Brain pericyte (primary cell): ENCODE measurements at regions not wholly inside any gene's neighbourhood (a gene's known extent, or its start where the extent isn't known, plus 50 kb on each side); places are given as distances from the start of the nearest gene placed in this dataset.

Experiments
- DNase-seq: peaks from one replicate; pipeline ENCODE4 v3.0.0-alpha.2; 2012; ENCODE audit warnings: low read depth, low spot score

GRCh38 chr13:107482688-107483087, 732.6 kb downstream of the LIG4 start:
- DNase-seq: no peak

- no peak for DNase-seq
These were observed 735.2 kb downstream of the LIG4 start for GRCh38 chr13:107480130-107480529.

- no peak for DNase-seq
These were observed 737.5 kb downstream of the LIG4 start for GRCh38 chr13:107477772-107478379.

- no peak for DNase-seq
These were observed 739.4 kb downstream of the LIG4 start for GRCh38 chr13:107475753-107476453.

DNA sequence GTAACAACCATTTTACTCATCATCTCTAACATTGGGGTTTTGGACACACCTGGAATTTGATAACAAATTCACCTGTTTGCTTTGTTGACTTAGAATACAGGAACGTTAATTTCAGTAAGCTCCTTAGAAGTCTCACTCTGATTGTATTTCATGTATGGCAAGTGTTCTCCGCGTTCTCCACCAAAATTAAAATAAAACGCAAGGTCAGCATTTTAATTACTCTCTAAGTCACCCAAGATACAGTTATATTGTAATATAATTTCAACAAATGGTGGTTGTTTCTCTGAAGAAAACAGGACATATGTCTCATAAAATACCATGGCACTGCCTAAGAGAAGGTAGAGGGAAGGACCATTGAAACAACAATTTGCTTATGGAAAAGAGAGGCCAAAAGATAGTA, 742.1 kb downstream of the LIG4 start:
- DNase-seq: no peak

- DNase-seq: no peak
These were observed 748.8 kb downstream of the LIG4 start for GRCh38 chr13:107466326-107467099.

DNA sequence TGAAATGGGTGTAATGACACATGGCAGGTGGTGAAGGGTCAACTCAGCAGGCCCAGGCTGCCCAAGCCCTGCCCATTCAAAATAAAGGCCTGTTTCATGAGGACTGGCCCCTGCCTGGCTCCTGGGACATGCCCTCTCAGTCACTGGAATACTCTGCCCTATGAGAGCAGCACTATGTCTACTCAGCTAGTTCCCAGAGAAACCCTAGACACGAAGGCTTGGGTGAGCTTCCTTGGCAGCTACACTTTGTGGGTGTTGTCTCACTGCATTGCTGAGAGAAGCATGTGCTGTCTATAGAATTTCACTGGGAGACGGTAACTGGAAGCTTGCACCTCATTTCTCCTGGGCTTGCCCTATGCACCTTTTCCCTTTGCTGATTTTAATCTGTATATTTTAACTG, 752.8 kb downstream of the LIG4 start:
- no peak for DNase-seq

DNA sequence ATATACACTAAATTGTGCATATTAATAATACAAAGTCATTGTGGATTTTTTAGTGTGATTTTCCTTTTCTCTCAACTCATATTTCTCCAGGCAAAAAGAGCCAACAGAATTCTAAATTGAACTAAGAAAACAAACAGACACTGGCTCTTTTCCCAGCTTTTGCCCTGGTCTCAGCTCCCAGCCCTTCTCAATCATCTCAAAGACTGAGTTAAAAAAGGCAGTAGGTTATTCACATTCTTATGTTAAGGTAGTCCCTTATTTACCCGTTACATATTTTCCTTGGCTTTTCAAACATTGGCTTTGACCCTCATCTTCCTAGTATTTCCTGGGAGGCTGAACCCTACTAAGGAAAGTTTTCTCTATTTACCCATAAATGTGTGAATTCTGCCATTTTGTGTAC, 753.6 kb downstream of the LIG4 start:
- DNase-seq: no peak

GRCh38 chr13:107459430-107459829, 755.9 kb downstream of the LIG4 start:
- no peak for DNase-seq

DNA sequence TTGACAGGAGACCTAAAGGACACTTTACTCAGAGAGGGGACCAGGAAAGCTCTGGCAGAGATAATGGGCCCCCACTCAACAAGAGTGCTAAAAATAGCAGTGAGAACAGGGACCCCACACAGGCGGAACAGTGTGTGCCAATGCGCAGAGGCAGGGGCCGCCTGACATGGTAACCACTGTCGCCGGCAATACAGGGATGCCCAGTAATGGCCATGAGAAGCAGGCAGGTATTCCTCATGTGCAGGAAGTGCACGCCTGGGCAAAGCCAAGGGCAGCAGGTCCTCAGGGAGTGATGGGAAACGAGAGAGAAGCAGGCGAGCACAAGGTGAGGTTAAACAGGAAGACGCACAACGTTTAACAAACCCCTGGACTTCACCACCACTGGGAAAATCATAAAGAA, 757.1 kb downstream of the LIG4 start:
- no peak for DNase-seq

- no peak for DNase-seq
These were observed 757.6 kb downstream of the LIG4 start for GRCh38 chr13:107457686-107458085.

DNA sequence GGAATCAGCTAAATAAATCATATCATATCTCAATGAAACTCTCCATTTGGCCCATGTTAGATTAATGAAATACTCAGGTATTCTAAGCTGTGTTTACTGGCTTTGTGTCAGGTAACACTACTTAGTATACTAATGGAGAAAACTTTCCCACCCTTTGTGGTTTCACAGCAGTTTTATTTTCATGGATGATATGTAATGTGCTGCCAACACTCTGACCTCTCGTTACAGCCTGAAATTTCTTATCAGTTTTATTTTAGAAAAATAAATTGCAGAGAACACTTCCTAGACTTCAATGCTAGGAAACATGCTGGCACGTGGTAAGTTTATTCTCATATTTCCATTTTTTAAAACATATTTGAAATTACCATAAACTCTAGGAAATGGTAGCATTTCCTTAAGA, 758.9 kb downstream of the LIG4 start:
- DNase-seq: no peak

GRCh38 chr13:107452833-107453232, 762.5 kb downstream of the LIG4 start:
- no peak for DNase-seq

- DNase-seq: peak; percentile 86
These were observed 764.4 kb downstream of the LIG4 start for GRCh38 chr13:107450931-107451330.

DNA sequence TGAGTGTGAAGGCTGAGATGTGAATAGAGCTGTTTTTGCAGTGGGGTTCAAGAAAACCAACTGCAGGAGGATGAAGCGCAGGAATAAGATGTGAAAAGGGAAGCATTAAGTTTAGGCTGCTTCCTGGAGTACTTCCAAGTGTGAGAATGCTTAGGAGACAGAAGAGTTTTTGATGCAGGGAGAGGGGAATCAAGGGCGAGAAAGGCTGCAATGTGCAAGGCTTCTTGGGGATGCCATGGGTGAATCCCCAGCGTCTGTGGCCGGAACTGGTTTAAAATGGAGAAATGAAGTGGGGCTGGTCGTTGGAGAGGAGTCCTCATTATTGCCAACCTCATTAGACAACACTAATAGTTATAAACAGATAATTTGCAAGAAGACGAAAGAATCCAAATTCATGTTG, 764.9 kb downstream of the LIG4 start:
- DNase-seq: peak; percentile 8

DNA sequence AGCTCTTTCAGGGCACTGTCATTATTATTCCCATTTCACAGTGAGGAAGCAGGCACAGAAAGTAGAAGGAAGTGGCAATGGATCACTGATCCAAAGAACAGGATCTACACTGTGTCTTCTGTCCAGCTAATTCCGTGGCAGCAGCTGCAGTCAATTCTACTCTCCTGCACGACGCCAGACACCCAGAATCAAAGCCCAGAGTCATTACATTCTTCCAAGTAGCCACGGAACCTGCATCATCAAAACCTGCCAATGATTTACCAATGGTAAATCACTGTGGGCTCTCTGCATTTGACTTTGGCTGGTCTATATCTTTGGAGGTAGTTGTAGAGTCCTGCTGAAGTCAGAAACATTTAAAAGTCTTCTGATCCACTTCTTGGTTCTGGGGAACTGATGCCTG, 767.7 kb downstream of the LIG4 start:
- no peak for DNase-seq

- no peak for DNase-seq
These were observed 774.1 kb downstream of the LIG4 start for GRCh38 chr13:107441279-107441678.

DNA sequence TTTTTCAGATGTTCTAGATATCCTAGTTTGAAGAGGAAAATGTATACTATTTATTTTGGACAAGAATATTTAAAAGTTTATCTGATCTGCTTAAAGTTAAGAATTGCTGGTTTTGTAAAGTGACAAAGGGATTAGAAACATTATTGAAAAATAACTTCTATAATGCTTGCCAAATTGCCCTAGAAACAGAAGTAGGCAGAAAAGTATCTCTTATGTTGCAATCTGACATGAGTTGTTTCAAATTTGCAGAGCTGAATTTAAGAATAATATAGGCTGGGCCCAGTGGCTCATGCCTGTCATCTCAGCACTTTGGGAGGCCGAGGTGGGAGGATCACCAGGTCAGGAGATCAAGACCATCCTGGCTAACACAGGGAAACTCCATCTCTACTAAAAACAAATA, 777.1 kb downstream of the LIG4 start:
- DNase-seq: no peak

GRCh38 chr13:107434347-107434746, 781.0 kb downstream of the LIG4 start:
- no peak for DNase-seq

DNA sequence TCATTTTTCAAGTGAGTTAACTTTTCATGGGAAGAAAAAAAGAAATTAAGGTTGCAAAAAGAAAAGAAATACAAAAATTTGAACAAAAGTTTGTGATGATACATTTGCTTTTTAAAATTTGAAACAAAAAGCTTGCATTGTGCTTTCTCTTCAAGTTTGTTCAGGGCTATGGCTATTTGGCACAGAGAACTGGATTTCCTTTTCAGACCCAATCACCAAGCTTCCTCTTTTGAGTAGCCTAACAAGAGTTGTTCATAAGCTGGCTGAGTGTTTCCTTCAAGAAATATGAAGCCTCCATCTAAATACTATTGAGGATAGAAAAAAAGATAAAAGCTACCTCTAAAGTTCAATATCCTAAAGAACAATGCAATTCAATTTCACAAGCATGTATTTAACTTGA, 787.8 kb downstream of the LIG4 start:
- DNase-seq: no peak

DNA sequence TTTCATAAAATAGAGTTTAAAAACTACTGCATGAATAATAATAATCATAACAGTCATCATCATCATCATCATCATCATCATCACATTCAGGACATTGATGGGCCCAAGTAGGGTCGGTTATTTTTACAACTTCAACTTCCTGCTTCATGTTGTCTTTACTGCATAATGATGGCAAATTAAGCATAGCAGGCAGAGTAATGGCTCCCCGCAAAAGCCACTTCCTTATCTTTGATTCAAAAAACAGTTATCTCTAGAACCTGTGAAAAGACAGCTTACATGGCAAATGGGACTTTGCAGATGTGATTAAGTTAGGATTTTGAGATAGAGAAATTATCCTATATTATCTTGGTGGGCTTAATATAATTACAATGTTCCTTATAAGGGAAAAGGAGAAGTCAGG, 792.9 kb downstream of the LIG4 start:
- no peak for DNase-seq

GRCh38 chr13:107421951-107422350, 793.4 kb downstream of the LIG4 start:
- DNase-seq: no peak

GRCh38 chr13:107421028-107421427, 794.3 kb downstream of the LIG4 start:
- DNase-seq: no peak
